GM19452 (cell line): ENCODE measurements at regions not wholly inside any gene's neighbourhood (a gene's known extent, or its start where the extent isn't known, plus 50 kb on each side); places are given as distances from the start of the nearest gene placed in this dataset.
"Not testable (repeated sequence)": the region's sequence is repeated elsewhere in the genome, so short reads cannot be mapped to it uniquely, and the experiment has no call there.

Experiments
- ATAC-seq: cut with Tn5 transposase; IDR thresholded peaks from one replicate; pipeline ENCODE4 v1.9.1; 2021; ENCODE audit not compliant: unreplicated experiment

DNA sequence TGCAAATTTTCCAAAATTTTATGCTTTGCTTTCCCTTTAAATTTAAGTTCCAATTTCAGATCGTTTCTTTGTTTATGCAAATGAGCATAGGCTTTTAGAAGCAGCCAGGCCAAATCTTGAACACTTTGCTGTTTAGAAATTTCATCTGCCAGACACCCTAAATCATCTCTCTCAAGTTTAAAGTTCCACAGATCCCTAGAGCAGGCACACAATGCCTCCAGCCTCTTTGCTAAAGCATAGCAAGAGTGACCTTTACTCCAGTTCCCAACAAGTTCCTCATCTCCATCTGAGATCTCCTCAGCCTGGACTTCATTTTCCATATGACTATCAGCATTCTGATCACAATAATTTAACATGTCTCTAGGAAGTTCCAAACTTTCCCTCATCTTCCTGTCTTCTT, 254.5 kb downstream of the DLL1 start:
- ATAC-seq = not testable (repeated sequence)

DNA sequence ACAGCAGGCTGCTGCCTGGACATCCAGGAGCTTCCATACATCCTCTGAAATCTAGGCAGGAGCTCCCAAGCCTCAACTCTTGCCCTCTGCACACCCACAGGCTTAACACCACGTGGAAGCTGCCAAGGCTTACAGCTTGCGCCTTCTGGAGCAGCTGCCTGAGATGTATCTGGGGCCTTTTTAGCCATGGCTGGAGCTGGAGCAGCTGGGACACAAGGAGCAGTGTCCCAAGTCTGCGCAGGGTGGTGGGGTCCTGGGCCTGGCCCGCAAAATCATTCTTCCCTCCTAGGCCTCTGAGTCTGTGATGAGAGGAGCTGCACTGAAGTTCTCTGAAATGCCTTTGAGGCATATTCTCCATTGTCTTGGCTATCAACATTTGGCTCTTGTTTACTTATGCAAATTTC, 255.0 kb downstream of the DLL1 start:
- no peak for ATAC-seq

DNA sequence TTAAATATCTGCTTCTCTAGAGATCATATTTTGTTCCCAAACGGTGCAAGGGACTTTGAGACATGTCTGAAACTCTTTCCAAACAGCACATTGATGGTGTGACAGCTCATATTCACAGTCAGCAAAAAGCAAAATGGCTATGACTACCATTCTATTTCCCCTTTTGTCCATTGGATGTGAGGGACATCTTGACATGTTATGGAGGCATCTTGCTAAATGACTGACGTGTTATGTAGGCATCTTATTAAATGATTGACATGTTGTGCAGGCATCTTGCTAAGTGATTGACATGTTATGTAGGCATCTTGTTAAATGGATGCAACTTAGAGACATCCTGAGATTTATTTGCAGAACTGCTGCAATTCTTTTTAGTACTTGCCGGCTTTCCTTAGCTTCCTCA, 255.8 kb downstream of the DLL1 start:
- ATAC-seq = no peak

DNA sequence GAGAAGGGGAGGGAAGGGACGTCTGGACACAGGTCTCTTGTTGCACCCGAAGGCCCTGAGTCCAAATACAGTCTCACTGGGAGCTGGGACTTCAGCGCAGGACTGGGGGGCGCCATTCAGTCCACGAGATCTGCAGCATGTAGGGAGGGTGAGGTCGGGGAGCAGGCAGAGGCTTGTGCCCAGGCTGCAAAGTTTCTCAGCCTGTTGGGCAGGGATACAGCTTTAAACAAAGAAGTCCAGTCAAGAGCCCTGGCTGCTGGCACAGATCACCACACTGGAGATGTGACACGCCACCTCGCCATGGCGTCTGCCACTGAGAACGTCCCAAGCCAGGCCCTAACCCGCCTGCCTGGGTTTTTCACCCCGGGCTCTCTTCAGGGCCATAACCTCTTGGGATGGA, 256.6 kb downstream of the DLL1 start:
- ATAC-seq = no peak

DNA sequence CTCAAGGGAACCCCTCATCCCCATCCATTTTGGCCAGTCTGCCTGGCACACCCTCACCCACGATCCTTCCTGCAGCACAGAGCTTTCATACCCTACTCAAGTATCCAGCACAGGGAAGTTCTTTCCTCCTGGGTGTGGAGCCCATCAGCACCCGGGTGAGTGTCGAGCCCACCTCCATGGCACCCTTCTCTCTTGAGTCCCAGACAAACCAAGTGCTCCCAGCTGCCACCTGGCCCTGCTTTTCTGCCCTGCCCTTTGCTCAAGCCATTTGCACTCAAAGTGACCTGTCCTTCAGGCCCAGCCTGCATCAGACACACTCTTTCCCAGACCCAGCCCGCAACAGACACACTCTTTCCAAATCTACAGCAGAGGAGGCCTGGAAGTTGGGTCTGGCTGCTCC, 257.2 kb downstream of the DLL1 start:
- ATAC-seq = no peak

DNA sequence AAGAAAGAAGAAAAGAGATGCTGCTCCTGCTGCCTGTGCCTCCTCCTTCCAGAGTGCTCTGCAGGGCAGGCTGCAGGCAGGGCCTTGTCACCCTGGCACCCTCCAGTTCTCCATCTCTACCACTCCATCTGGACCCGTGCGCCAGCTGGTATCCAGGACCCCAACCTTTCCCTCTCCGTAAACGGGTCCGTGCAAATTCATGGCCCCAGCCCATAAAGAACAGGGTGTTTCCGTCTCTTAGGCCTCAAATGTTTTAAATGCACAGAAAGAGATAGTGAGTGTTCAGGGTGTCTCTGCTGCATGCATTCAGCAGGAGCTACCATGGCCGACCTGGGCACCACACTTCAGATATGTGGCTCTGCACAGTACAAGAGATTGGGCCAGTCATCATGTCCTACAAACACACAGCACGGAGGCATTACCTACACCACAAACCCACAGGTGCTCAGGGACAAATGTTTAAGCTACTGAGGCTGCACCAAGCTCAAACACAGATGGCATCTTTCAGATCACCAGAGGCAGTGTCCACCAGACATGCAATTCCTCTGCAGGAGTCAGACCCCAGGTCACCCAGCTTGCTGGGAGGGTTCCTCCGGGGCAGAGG, 258.1 kb downstream of the DLL1 start:
- ATAC-seq = no peak

DNA sequence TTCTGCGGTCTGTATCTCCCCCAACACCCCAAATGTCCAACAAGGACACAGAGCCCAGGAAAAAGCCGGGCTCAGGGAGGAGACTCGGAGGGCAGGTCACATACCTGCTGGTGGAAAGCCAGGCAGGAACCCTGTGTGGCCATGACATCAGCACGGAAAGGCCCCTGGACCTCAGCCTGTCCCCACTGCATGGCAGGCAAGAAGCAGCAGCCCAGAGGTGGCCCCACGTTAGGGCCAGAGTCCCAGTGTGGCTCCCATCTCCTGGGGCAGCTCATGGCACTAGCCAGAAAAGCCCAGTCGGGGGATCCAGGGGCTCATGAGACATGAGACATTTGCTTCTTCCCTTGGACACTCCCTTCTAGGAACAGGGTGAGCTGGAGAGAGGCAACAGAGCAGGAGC, 258.7 kb downstream of the DLL1 start:
- no peak for ATAC-seq

DNA sequence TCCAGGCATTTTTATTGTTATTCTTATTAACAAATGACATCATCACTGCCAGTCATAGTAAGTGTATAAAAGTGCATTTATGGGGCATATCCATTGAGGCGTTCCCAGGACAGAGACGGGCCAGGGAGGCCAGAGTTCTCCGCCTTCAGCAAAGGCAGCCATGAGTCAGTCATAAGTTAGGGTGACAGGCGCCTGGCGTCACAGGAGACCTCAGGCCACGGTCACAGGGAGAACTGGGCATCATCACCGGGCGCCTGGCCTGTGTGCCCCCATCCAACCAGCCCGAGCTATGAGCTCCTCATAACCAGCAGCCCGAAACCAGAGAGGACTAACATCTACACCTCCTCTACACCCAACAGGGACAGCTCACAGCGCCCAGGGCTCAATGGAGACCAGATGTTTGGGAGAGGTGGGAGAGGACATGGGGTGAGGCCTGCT, 259.2 kb downstream of the DLL1 start:
- ATAC-seq = no peak

DNA sequence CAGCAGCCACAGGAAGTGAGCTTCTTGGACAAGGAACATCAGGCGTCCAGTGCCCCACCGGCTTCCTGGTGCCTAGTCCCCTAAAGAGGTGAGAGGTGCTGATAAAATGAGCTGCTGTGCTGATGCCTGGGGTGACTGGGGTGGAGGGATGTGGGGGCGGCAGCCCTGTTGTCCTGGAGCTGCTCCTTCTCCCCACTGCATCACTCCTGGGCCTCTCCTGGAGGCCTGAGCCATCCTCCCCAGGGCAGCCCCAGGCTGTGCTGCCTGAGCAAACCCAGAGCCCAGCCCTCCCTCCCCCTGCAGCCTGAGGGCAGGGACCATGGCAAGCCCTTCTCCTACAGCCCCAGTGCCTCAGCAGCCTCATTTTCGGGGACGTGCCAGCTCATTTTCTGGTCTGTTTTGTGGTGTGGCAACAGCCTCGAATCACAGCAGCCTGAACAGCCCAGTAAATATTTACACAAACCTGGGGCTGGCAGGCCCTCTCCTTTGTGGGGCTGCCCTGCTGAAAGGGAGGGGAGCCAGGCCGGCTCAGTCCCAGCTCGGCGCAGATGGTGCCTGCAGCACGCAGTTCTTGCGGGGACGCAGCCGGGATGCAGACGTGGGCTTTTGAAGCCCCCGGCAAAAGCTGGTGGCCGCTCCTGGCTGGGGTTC, 259.9 kb downstream of the DLL1 start:
- ATAC-seq = no peak

DNA sequence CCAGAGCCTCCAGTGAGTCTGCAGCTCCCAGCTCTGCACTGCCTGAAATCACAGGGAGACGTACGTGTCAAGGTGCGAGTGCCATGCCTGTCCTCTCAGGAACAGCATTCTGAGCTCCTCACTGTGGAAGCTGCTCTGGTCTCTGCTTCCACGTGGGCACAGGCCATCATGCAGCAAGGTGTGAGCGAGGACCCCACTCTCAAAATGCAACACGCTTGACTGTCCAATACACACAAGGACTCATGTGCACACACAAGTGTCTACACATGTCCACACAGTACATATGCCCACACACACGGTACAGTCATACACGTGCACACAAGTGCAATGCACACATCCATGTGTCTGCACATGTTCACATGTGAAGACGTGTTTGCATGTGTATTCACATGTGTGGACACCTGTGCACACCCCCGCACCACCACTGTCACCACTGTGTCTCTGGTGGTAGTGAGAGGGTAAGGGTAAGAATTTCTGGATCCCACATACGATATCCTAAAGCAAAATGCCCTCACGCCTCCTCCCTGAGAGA, 260.5 kb downstream of the DLL1 start:
- no peak for ATAC-seq

DNA sequence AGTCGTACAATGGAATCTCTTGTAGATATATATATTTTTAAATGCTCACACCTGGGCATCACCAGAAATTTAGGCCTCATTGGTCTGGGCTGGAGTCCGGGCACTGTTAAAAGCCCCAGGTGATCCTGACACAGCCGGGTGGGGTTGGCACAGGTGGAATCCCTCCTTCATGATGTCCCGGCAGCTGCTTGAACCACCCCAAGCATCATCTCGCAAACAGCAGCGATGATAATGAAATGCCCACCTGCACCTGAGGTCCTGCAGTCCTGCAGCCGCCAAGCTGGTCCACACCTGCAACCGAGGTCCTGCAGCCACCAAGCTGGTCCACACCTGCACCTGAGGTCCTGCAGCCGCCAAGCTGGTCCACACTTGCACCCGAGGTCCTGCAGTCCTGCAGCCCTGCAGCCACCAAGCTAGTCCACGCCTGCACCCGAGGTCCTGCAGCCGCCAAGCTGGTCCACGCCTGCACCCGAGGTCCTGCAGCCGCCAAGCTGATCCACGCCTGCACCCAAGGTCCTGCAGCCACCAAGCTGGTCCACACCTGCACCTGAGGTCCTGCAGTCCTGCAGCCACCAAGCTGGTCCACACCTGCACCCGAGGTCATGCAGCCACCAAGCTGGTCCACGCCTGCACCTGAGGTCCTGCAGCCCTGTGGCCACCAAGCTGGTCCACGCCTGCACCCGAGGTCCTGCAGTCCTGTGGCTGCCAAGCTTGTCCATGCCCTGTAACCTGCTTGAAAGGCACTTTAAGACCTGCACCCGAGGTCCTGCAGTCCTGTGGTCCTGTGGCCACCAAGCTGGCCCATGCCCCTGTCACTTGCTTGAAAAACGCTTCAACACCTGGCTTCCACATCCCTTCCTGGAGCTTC, 261.2 kb downstream of the DLL1 start:
- ATAC-seq = no peak

DNA sequence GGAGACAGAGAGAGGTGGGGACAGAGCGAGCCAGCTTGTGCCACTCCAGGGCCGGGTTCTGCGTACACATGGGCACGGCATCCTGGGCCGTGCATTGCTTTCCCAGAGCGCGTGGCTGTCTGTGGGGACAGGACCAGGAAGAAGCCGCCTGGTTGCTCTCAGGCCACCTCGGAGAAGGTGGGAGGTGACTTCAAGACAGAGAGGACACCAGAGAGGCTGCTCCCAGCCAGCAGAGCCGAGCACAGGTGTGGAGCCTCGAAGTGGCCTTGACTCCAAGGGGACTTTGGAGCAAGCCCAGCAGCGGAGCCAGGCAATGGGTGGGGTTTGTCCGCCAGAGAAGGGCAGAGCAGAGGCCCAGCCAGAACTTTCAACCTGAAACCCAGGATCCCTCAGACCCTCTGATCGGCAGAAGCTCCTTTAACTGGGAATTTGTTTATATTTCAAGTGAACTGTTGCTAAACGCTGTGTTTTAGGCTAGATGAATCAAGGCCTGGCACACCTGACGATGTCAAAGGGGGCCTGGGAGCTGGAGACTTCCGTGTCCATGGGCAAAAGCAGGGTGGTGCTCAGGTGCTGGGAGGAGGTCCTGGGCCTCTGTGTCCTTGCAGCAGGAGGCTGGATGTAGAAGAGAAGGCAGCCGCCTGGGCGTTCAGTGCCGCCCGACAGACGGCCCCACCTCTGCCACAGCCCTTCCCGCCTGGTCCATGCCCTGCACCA, 262.1 kb downstream of the DLL1 start:
- no peak for ATAC-seq

DNA sequence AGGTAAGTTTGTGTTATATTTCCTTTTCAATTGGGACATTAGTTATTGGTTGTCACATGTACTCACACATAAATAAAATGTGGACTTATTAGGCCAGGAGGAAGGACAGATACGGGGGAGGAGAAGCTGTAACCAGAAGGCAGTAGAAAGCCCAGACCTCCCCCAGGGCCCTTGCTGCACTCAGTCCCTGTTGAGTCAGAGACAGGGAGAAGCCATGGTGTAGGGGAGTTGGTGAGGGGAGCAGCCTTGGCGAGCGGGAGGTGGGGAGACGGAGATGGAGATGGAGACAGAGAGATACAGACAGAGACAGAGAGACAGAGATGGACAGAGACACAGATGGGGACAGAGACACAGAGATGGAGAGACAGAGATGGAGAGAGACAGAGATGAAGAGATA, 263.2 kb downstream of the DLL1 start:
- no peak for ATAC-seq

DNA sequence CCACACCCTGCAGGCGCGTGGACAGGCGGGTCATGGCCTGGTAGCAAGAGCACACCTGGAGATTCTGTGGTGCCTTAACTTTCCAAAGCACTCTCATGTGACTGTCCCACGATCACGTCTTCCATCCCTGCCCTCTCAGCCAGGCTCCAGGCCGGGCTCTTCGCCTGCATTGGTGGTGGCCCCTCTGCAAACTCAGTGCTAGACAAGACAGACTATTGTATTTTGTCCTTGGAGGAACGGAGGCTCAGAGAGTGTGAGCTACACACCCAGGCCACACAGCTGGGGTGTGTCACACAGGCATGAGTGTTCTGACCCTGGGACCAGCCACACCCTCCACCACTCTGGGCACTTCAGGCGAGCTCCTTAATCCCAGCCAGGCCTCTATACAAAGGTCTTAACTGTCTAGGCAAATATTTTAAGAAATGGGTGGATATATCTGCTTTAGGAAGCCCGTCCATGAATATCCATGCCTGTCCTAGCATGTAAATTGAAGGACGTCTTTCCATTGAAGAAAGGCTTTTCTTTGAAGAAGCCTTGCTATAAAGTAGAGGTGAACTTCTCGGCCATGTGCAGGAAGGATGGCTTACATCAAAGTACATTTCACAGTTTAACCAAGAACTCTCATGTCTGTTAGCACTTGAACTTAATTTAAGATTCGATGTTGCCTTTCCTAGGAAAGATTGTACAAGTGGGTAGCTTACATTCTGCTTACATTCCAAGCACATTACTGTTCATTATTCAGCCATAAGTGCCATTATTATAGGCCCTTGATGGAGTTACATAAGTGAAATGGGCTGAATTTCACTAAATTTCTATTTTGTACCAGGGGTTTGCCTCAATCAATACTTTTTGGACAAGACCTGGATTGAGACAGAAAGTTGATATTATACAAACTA, 263.9 kb downstream of the DLL1 start:
- no peak for ATAC-seq

DNA sequence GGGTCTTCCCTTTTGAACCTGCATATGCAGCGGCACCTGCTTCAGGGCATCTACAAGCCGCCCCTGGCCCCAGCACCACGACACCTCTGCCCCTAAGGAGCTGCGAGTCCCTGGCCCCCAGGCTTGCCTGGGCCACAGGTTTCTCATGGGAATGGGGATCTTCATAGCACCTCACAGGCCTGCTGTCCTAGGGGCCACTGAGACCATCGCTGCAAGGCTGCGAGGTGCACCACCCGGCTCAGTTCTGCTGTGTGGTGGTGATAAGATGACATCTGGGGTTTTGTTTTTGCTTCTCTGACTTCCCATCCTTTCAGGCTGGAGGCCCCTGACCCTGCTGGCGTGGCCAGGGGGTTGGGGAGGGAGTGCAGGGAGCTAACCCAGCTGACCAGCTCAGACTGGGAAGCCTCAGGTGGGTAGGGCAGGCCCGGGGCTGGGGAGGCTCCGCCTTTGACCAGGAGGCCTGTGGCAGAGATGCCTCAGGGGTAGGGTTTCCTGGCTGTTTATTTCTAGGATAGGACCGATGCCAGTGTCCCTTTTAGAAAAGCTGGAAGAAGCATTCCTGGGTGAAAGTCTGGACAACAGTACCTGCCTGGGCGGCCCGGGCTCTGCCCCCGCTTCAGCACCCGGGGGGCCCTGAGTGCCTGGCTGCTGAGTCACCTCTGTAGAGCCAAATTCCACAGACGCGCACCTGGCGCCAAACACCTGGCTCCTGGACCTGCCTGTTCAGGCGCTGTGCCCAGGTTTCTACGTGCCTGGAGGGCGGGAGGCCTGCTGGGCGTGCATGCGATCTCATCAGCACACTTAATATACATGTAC, 264.7 kb downstream of the DLL1 start:
- no peak for ATAC-seq

DNA sequence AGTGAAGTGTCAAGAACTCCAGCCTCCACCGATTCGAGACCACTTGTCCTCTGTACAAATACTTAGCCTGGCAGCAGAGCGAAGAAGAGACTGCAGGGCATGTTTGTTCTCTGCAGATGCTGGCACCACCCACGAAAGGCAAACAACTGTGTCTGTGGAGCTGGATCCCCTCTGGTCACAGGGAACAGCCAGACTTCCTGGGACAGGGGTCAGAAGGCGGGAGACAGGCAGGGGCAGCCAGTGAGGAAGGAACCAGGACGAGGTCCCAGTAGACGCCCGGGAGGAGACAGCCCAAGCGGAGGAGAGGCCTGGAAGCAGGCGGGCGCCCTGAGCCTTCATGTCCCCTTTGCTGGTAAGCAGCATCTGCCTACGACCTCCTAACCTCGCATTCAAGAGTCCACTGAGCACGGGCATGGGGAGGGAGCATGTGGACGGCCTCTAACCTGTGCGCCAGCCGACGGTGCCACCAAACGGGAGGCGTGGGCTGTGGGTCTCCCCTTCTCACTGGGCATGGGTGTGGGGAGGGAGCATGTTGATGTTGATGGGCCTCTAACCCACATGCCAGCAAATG, 265.5 kb downstream of the DLL1 start:
- ATAC-seq = no peak

DNA sequence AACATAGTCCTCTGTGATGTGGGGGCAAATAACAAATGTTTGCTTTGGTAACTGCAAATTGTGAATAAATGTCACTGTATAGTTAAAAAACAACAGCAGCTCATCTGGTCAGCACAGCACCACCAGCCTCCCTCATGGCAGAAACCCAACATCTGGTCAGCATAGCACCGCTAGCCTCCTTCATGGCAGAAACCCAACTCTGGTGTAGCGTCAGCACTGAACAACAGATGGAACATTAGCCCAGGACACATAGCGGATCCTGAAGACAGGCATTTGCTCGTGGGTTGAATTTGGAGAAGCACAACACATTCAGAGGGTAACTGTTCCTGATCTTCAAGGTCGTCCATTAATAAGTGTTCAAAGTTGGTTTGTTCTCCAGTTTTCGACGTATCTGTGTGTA, 265.9 kb downstream of the DLL1 start:
- no peak for ATAC-seq

DNA sequence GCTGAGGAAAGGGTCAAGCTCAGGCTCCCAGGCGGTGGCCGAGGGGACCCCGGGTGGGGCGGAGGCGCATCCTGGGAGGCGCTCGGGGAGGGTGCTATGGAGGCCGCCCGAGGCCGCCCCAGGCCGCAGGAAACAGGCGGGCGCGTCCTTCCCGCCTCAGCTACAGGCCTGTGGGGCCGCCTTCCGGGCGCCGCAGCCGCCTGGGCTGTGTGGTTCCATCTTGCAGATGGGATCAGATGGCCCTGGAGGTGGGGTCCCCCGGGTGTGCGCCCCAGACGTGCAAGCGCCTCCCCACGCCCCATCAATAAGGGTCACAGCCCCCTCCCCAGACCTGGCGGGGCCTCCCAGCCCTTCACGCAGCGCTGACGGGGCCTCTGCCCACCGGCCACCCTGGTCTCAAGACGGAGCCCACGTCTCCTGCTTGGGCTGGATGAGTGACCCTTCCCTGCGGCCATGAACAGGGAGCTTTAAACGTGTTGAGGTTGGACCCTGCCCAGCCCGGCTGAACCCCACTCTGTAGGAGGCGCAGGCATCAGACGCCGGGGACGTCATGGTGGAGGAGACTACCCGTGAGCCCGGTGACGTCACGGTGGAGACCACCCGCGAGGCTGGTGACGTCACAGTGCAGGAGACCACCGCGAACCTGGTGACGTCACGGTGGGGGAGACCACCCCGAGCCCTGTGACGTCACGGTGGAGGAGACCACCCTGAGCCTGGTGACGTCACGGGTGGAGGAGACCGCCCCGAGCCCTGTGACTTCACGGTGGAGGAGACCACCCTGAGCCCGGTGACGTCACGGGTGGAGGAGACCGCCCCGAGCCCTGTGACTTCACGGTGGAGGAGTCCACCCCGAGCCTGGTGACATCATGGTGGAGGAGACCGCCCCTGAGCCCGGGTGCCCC, 267.0 kb downstream of the DLL1 start:
- ATAC-seq = no peak
